HG02642 (cell line): ENCODE measurements at regions not wholly inside any gene's neighbourhood (a gene's known extent, or its start where the extent isn't known, plus 50 kb on each side); places are given as distances from the start of the nearest gene placed in this dataset.
A peak's percentile ranks its signal among the peaks of the same experiment; 100 is the strongest.
"Not testable (repeated sequence)": the region's sequence is repeated elsewhere in the genome, so short reads cannot be mapped to it uniquely, and the experiment has no call there.

Source experiments
- ATAC-seq: cut with Tn5 transposase; IDR thresholded peaks from one replicate; pipeline ENCODE4 v1.9.1; 2021; ENCODE audit warnings: mild to moderate bottlenecking; ENCODE audit not compliant: unreplicated experiment, poor library complexity

- not testable (repeated sequence) for ATAC-seq
Observed at GRCh38 chr6:6830686-6831063, 242.2 kb downstream of the LY86 start.

- ATAC-seq: no peak
Observed at GRCh38 chr6:6832439-6832838, 243.9 kb downstream of the LY86 start.

GRCh38 chr6:6834356-6835222, 246.1 kb downstream of the LY86 start:
- no peak for ATAC-seq

GRCh38 chr6:6835223-6835503, 246.6 kb downstream of the LY86 start:
- no peak for ATAC-seq

GRCh38 chr6:6836609-6837406, 248.3 kb downstream of the LY86 start:
- no peak for ATAC-seq

- no peak for ATAC-seq
Observed at GRCh38 chr6:6837541-6838080, 249.1 kb downstream of the LY86 start.

GRCh38 chr6:6840831-6841291, 252.3 kb downstream of the LY86 start:
- peak; percentile 84 for ATAC-seq

GRCh38 chr6:6841571-6841970, 253.1 kb downstream of the LY86 start:
- no peak for ATAC-seq

- no peak for ATAC-seq
Observed at GRCh38 chr6:6842291-6842690, 253.8 kb downstream of the LY86 start.

- no peak for ATAC-seq
Observed at GRCh38 chr6:6843057-6843627, 254.6 kb downstream of the LY86 start.

- ATAC-seq: no peak
Observed at GRCh38 chr6:6843777-6844176, 255.3 kb downstream of the LY86 start.

GRCh38 chr6:6844530-6844929, 256.0 kb downstream of the LY86 start:
- ATAC-seq: no peak

- no peak for ATAC-seq
Observed at GRCh38 chr6:6845603-6846002, 257.1 kb downstream of the LY86 start.

- no peak for ATAC-seq
Observed at GRCh38 chr6:6847591-6847990, 259.1 kb downstream of the LY86 start.

GRCh38 chr6:6851059-6851948, 256.5 kb upstream of the RREB1 start:
- no peak for ATAC-seq

- ATAC-seq: no peak
Observed at GRCh38 chr6:6851949-6852261, 255.9 kb upstream of the RREB1 start.

- peak; percentile 81 for ATAC-seq
Observed at GRCh38 chr6:6856538-6857523, 250.9 kb upstream of the RREB1 start.

GRCh38 chr6:6857528-6857927, 250.2 kb upstream of the RREB1 start:
- no peak for ATAC-seq

GRCh38 chr6:6858533-6858982, 249.2 kb upstream of the RREB1 start:
- no peak for ATAC-seq
